Nephron (organoid): ENCODE measurements at regions not wholly inside any gene's neighbourhood (a gene's known extent, or its start where the extent isn't known, plus 50 kb on each side); places are given as distances from the start of the nearest gene placed in this dataset.

Experiments
- H3K27ac Mint-ChIP-seq, 3 experiments: 2 replicates each; pipeline ENCODE4 v1.8.0; 2020; ENCODE audit warnings: mixed read lengths in 3 of 3, mild to moderate bottlenecking in 2 of 3, moderate library complexity in 1 of 3
- H3K27me3 Mint-ChIP-seq: 2 replicates; pipeline ENCODE4 v1.8.0; 2021; ENCODE audit warnings: low read depth, mild to moderate bottlenecking, moderate library complexity, mixed read lengths
- H3K36me3 Mint-ChIP-seq: 2 replicates; pipeline ENCODE4 v1.8.0; 2020; ENCODE audit warnings: low read depth, mixed read lengths
- H3K4me1 Mint-ChIP-seq: 2 replicates; pipeline ENCODE4 v1.8.0; 2020; ENCODE audit warnings: mixed read lengths
- H3K4me3 Mint-ChIP-seq, 3 experiments: 2 replicates each; pipeline ENCODE4 v1.8.0; 2020; ENCODE audit warnings: mild to moderate bottlenecking in 3 of 3, mixed read lengths in 3 of 3, moderate library complexity in 2 of 3
- H3K9me3 Mint-ChIP-seq: 2 replicates; pipeline ENCODE4 v1.8.0; 2020; ENCODE audit warnings: mixed read lengths
- TF ChIP-seq, protein P1 (sequence below), 3 experiments: fragments of 200-600 bp; sonication (generic); IDR thresholded peaks; one replicate each; pipeline ENCODE4 v1.5.0; 2021; ENCODE audit warnings: antibody characterized with exemption in 3 of 3; ENCODE audit not compliant: unreplicated experiment in 3 of 3

DNA sequence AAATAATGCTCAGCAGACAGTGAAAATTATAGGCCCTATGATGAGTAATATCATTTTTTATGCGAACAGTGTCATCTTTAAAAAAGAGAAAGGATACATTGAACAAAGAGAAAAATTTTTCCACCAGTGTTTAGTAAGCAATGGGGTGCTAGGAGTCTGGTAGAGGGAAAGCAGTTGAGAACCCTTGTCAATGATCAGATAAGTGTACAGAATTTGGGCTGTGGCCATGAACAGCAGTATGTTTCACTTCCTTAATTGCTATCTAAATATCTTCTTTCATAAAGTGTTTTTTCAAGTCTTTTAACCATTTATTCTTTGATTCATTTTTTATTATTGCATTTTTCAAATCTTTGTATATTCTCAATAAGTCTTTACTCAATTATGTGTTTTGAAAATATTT lies 750.7 kb upstream of the KCND2 start:
- Mint-ChIP-seq H3K27ac (no peak overlapping the region), H3K4me1 (no peaks in the 10 kb centered on the region), H3K4me3 (no peak overlapping the region), H3K27me3 (no peaks in the 10 kb centered on the region), H3K36me3 (no peaks in the 10 kb centered on the region), H3K9me3 (peaks cover 16% of the 10 kb centered on the region)
- TF ChIP-seq, protein P1, sequence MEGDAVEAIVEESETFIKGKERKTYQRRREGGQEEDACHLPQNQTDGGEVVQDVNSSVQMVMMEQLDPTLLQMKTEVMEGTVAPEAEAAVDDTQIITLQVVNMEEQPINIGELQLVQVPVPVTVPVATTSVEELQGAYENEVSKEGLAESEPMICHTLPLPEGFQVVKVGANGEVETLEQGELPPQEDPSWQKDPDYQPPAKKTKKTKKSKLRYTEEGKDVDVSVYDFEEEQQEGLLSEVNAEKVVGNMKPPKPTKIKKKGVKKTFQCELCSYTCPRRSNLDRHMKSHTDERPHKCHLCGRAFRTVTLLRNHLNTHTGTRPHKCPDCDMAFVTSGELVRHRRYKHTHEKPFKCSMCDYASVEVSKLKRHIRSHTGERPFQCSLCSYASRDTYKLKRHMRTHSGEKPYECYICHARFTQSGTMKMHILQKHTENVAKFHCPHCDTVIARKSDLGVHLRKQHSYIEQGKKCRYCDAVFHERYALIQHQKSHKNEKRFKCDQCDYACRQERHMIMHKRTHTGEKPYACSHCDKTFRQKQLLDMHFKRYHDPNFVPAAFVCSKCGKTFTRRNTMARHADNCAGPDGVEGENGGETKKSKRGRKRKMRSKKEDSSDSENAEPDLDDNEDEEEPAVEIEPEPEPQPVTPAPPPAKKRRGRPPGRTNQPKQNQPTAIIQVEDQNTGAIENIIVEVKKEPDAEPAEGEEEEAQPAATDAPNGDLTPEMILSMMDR (IDR thresholded peaks at IDR 0.05; ENCODE audit: unreplicated experiment in 3 of 3) = no peak

DNA sequence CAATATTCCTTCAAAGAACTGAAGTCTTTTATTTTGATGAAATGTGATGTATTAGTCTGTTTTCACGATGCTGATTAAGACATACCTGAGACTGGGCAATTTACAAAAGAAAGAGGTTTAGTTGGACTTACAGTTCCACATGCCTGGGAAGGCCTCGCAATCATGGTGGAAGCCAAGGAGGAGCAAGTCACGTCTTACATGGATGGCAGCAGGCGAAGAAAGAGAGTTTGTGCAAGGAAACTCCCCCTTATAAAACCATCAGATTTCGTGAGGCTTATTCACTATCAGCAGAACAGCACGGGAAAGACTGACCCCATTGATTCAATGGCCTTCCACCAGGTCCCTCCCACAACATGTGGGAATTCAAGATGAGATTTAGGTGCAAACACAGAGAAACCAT lies 750.3 kb upstream of the KCND2 start:
- TF ChIP-seq, protein P1 (IDR thresholded peaks at IDR 0.05; ENCODE audit: unreplicated experiment in 3 of 3) = no peak
- H3K27me3 Mint-ChIP-seq = no peaks in the 10 kb centered on the region
- no peak overlapping the region for H3K27ac Mint-ChIP-seq
- H3K4me3 Mint-ChIP-seq = no peak overlapping the region
- no peaks in the 10 kb centered on the region for H3K4me1 Mint-ChIP-seq
- H3K9me3 Mint-ChIP-seq = peaks cover 17% of the 10 kb centered on the region
- H3K36me3 Mint-ChIP-seq = no peaks in the 10 kb centered on the region

DNA sequence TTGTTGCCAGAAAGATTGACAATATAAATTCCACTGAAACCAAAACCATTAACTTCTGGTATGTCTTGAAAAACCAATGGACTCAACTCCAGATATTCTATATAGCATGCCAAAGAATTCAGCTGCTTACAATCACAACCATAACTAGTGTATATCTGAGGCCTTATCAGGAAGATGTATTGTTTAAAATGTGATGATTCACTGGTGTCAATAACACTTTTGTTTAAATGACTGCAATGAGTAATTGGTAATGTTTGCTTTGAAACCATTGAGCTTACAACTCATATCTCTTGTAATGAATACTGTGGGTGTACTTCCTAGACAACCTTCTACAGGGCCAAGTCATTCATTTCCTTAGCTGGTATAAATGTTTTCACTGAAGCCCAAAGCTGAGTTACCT lies 727.9 kb upstream of the KCND2 start:
- H3K9me3 Mint-ChIP-seq = no peaks in the 10 kb centered on the region
- no peaks in the 10 kb centered on the region for H3K4me1 Mint-ChIP-seq
- H3K27ac Mint-ChIP-seq = no peak overlapping the region
- TF ChIP-seq, protein P1 (IDR thresholded peaks at IDR 0.05; ENCODE audit: unreplicated experiment in 3 of 3) = no peak
- no peaks in the 10 kb centered on the region for H3K27me3 Mint-ChIP-seq
- no peaks in the 10 kb centered on the region for H3K36me3 Mint-ChIP-seq
- no peak overlapping the region for H3K4me3 Mint-ChIP-seq

DNA sequence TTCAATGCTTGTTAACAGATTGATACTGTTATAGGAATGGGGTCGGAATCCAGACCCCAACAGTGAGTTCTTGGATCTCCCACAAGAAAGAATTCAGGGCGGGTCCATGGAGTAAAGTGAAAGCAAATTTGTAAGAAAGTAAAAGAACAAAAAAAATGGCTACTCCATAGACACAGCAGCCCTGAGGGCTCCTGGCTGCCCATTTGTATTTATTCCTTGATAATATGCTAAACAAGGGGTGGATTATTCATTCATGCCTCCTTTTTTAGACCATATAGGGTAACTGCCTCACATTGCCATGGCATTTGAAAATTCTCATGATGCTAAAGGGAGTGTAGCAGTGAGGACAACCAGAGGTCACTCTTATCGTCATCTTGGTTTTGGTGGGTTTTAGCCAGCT lies 717.2 kb upstream of the KCND2 start:
- Mint-ChIP-seq H3K9me3 (no peaks in the 10 kb centered on the region), H3K27me3 (peaks cover 3% of the 10 kb centered on the region), H3K36me3 (no peaks in the 10 kb centered on the region), H3K27ac (no peak overlapping the region), H3K4me3 (no peak overlapping the region), H3K4me1 (no peaks in the 10 kb centered on the region)
- TF ChIP-seq, protein P1 (IDR thresholded peaks at IDR 0.05; ENCODE audit: unreplicated experiment in 3 of 3) = no peak

DNA sequence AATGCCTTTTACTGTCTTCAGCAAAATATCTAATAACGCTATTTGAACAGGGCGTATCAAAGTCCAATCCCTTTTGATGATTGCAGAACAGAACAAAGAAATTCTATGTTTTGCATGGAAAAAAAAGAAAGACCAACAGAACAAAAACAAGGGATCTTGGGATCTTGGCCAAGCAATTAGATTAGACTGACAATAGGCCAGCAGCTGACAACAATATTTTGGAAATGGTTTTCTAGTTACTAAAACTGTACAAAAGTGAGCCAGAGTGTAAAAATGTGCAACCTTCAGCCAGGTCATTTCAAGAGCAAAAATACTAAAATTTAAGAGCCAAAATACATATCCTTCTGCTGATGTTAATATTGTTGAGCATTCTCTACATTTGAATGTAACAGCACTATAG lies 716.5 kb upstream of the KCND2 start:
- Mint-ChIP-seq H3K36me3 (no peaks in the 10 kb centered on the region), H3K4me3 (no peak overlapping the region)
- TF ChIP-seq, protein P1 (IDR thresholded peaks at IDR 0.05; ENCODE audit: unreplicated experiment in 3 of 3) = no peak

DNA sequence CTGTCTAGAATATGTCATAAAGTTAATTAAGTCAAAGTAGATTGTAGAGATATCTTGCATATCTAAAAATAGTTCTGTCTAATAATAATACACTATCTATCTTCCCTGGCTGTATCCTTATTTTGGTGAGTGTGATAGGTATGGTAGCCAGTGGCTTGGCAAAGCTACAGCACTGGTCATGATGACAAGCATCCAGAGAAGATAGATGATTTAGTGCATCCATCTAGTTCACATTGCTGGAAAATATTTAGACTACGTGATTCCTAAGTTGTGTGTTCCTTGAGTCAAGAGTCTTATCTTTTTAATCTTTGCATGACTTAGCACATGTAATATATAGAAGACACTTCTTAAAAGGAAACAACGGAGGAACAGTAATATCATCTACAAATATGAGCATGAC lies 711.2 kb upstream of the KCND2 start:
- H3K27me3 Mint-ChIP-seq = peaks cover 3% of the 10 kb centered on the region
- TF ChIP-seq, protein P1 (IDR thresholded peaks at IDR 0.05; ENCODE audit: unreplicated experiment in 3 of 3) = no peak
- no peaks in the 10 kb centered on the region for H3K9me3 Mint-ChIP-seq
- no peaks in the 10 kb centered on the region for H3K36me3 Mint-ChIP-seq
- no peak overlapping the region for H3K27ac Mint-ChIP-seq
- H3K4me1 Mint-ChIP-seq = no peaks in the 10 kb centered on the region
- no peak overlapping the region for H3K4me3 Mint-ChIP-seq

More for the DNA sequence above, 716.5 kb upstream of the KCND2 start:
- Mint-ChIP-seq H3K9me3 (no peaks in the 10 kb centered on the region), H3K27me3 (peaks cover 3% of the 10 kb centered on the region), H3K27ac (no peak overlapping the region), H3K4me1 (no peaks in the 10 kb centered on the region)
